NT2/D1 (cell line): ENCODE measurements at regions not wholly inside any gene's neighbourhood (a gene's known extent, or its start where the extent isn't known, plus 50 kb on each side); places are given as distances from the start of the nearest gene placed in this dataset.

Experiments
- DNase-seq: peaks from one replicate; pipeline ENCODE4 v3.0.0-alpha.2; 2011; ENCODE audit warnings: low read depth, low spot score
- H3K27me3 ChIP-seq: 2 replicates; pipeline ENCODE4 v1.6.0; 2011; ENCODE audit warnings: mild to moderate bottlenecking; ENCODE audit not compliant: insufficient read length, insufficient read depth
- H3K36me3 ChIP-seq: 2 replicates; pipeline ENCODE4 v1.6.1; 2011; ENCODE audit warnings: mild to moderate bottlenecking, low read length, mixed read lengths; ENCODE audit not compliant: insufficient read depth, insufficient read length
- H3K4me1 ChIP-seq: 2 replicates; pipeline ENCODE4 v1.5.1; 2011; ENCODE audit not compliant: insufficient read depth, insufficient read length
- H3K4me3 ChIP-seq: 2 replicates; pipeline ENCODE4 v1.5.1; 2011; ENCODE audit warnings: low read depth; ENCODE audit not compliant: insufficient read length
- H3K9ac ChIP-seq: 2 replicates; pipeline ENCODE4 v1.6.0; 2011; ENCODE audit warnings: low read depth; ENCODE audit not compliant: insufficient read length
- H3K9me3 ChIP-seq: 2 replicates; pipeline ENCODE4 v1.5.1; 2011; ENCODE audit warnings: mild to moderate bottlenecking, low read length; ENCODE audit not compliant: insufficient read depth
- SUZ12 ChIP-seq: IDR thresholded peaks from 2 replicates; pipeline ENCODE4 v1.6.1; 2011; ENCODE audit not compliant: insufficient read length, insufficient read depth; ENCODE audit errors: extremely low read depth
- YY1 ChIP-seq: IDR thresholded peaks from 2 replicates; pipeline ENCODE4 v1.6.1; 2011; ENCODE audit not compliant: insufficient read length, insufficient read depth
- ZNF274 ChIP-seq: IDR thresholded peaks from 2 replicates; pipeline ENCODE4 v1.6.1; 2011; ENCODE audit warnings: mild to moderate bottlenecking, low read depth, low read length

- Histone ChIP-seq H3K36me3 (no peaks in the 10 kb centered on the region), H3K27me3 (peaks cover 27% of the 10 kb centered on the region), H3K9me3 (no peaks in the 10 kb centered on the region), H3K4me3 (no peak overlapping the region), H3K4me1 (no peaks in the 10 kb centered on the region), H3K9ac (no peak overlapping the region)
- DNase-seq = no peak
- TF ChIP-seq ZNF274 (no peak), YY1 (no peak), SUZ12 (no peak)
These were observed 145.2 kb downstream of the INHBB start for GRCh38 chr2:120491111-120491625.

- Histone ChIP-seq H3K27me3 (peaks cover 37% of the 10 kb centered on the region), H3K36me3 (no peaks in the 10 kb centered on the region), H3K9me3 (no peaks in the 10 kb centered on the region), H3K9ac (no peak overlapping the region), H3K4me3 (no peak overlapping the region), H3K4me1 (no peaks in the 10 kb centered on the region)
- no peak for DNase-seq
- TF ChIP-seq SUZ12 (no peak), YY1 (no peak), ZNF274 (no peak)
These were observed 147.3 kb downstream of the INHBB start for GRCh38 chr2:120493231-120493630.

- H3K4me3 ChIP-seq = no peak overlapping the region
- peaks cover 33% of the 10 kb centered on the region for H3K27me3 ChIP-seq
- no peak for TF ChIP-seq YY1
- TF ChIP-seq SUZ12 = no peak
- TF ChIP-seq ZNF274 = no peak
- H3K36me3 ChIP-seq = no peaks in the 10 kb centered on the region
- no peaks in the 10 kb centered on the region for H3K4me1 ChIP-seq
- H3K9ac ChIP-seq = no peak overlapping the region
- no peak for DNase-seq
- no peaks in the 10 kb centered on the region for H3K9me3 ChIP-seq
These were observed 148.5 kb downstream of the INHBB start for GRCh38 chr2:120494446-120494845.

- no peaks in the 10 kb centered on the region for H3K9me3 ChIP-seq
- H3K27me3 ChIP-seq = peaks cover 38% of the 10 kb centered on the region
- DNase-seq = no peak
- H3K9ac ChIP-seq = no peak overlapping the region
- no peaks in the 10 kb centered on the region for H3K36me3 ChIP-seq
- H3K4me1 ChIP-seq = no peaks in the 10 kb centered on the region
- H3K4me3 ChIP-seq = no peak overlapping the region
- TF ChIP-seq ZNF274 (no peak), SUZ12 (no peak), YY1 (no peak)
These were observed 149.7 kb downstream of the INHBB start for GRCh38 chr2:120495586-120495985.

- H3K4me3 ChIP-seq = no peak overlapping the region
- H3K27me3 ChIP-seq = peaks cover 38% of the 10 kb centered on the region
- no peaks in the 10 kb centered on the region for H3K4me1 ChIP-seq
- no peak for DNase-seq
- H3K9me3 ChIP-seq = no peaks in the 10 kb centered on the region
- H3K9ac ChIP-seq = no peak overlapping the region
- TF ChIP-seq YY1 (no peak), SUZ12 (no peak), ZNF274 (no peak)
- H3K36me3 ChIP-seq = no peaks in the 10 kb centered on the region
These were observed 150.3 kb downstream of the INHBB start for GRCh38 chr2:120496235-120496634.

GRCh38 chr2:120496759-120497158 lies 150.8 kb downstream of the INHBB start:
- no peak for DNase-seq
- Histone ChIP-seq H3K4me3 (no peak overlapping the region), H3K27me3 (peaks cover 37% of the 10 kb centered on the region), H3K36me3 (no peaks in the 10 kb centered on the region), H3K9me3 (no peaks in the 10 kb centered on the region), H3K4me1 (no peaks in the 10 kb centered on the region), H3K9ac (no peak overlapping the region)
- TF ChIP-seq ZNF274 (no peak), SUZ12 (no peak), YY1 (no peak)

- H3K36me3 ChIP-seq = no peaks in the 10 kb centered on the region
- H3K9ac ChIP-seq = no peak overlapping the region
- no peak for TF ChIP-seq ZNF274
- no peak for TF ChIP-seq SUZ12
- TF ChIP-seq YY1 = no peak
- H3K27me3 ChIP-seq = peaks cover 38% of the 10 kb centered on the region
- no peaks in the 10 kb centered on the region for H3K4me1 ChIP-seq
- no peak for DNase-seq
- no peaks in the 10 kb centered on the region for H3K9me3 ChIP-seq
- H3K4me3 ChIP-seq = no peak overlapping the region
These were observed 151.5 kb downstream of the INHBB start for GRCh38 chr2:120497261-120497977.
